WERI-Rb-1 (cell line): ENCODE measurements at regions not wholly inside any gene's neighbourhood (a gene's known extent, or its start where the extent isn't known, plus 50 kb on each side); places are given as distances from the start of the nearest gene placed in this dataset.

Experiments used
- DNase-seq: peaks from one replicate; pipeline ENCODE4 v3.0.0-alpha.2; 2020
- H3K27ac ChIP-seq: fragments of 250-450 bp; sonication (Bioruptor Pico); 2 replicates; pipeline ENCODE4 v1.5.1; 2020; ENCODE audit warnings: mild to moderate bottlenecking, moderate library complexity
- H3K27me3 ChIP-seq: fragments of 250-450 bp; sonication (Bioruptor Pico); 2 replicates; pipeline ENCODE4 v1.5.1; 2021; ENCODE audit warnings: mild to moderate bottlenecking, low read depth, moderate library complexity; ENCODE audit not compliant: insufficient read depth, severe bottlenecking
- H3K36me3 ChIP-seq: fragments of 250-450 bp; sonication (Bioruptor Pico); 2 replicates; pipeline ENCODE4 v1.5.1; 2020; ENCODE audit warnings: mild to moderate bottlenecking, moderate library complexity
- H3K4me3 ChIP-seq: 2 replicates; pipeline ENCODE4 v1.5.1; 2011; ENCODE audit warnings: low read depth, mild to moderate bottlenecking, control low read depth, low read length
- H3K9me3 ChIP-seq: fragments of 250-450 bp; sonication (Bioruptor Pico); 2 replicates; pipeline ENCODE4 v1.5.1; 2021; ENCODE audit warnings: mild to moderate bottlenecking, moderate library complexity; ENCODE audit not compliant: severe bottlenecking
- TF ChIP-seq, protein P1 (sequence below): IDR thresholded peaks from 2 replicates; pipeline ENCODE4 v1.5.1; 2011; ENCODE audit warnings: low read depth, mild to moderate bottlenecking, control low read depth, inconsistent platforms, low read length

DNA sequence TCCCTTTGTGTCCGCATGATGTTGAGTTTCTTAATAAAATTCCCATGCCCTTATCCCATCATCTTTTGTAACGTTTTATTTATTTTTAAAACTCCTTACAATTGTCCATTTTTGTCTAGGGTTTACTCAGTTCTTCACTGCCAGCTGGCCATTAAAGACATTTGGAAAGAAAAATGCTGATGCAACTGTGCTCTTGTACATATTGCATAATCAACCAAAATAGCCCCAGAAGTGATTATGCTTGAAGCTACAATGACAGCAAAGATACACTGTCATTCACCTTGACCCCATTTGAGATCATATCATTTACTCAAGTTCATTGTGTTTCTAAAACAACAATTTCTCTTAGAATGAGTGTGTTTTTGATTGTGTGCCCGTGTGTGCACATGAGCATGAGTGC is 1074.6 kb upstream of the RBFOX1 start:
- TF ChIP-seq, protein P1, sequence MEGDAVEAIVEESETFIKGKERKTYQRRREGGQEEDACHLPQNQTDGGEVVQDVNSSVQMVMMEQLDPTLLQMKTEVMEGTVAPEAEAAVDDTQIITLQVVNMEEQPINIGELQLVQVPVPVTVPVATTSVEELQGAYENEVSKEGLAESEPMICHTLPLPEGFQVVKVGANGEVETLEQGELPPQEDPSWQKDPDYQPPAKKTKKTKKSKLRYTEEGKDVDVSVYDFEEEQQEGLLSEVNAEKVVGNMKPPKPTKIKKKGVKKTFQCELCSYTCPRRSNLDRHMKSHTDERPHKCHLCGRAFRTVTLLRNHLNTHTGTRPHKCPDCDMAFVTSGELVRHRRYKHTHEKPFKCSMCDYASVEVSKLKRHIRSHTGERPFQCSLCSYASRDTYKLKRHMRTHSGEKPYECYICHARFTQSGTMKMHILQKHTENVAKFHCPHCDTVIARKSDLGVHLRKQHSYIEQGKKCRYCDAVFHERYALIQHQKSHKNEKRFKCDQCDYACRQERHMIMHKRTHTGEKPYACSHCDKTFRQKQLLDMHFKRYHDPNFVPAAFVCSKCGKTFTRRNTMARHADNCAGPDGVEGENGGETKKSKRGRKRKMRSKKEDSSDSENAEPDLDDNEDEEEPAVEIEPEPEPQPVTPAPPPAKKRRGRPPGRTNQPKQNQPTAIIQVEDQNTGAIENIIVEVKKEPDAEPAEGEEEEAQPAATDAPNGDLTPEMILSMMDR, result no peak
- H3K4me3 ChIP-seq, result no peak overlapping the region
- DNase-seq, result no peak
- no peaks in the 10 kb centered on the region for H3K36me3 ChIP-seq
- no peak overlapping the region for H3K27ac ChIP-seq
- no peaks in the 10 kb centered on the region for H3K27me3 ChIP-seq
- H3K9me3 ChIP-seq, result no peaks in the 10 kb centered on the region

DNA sequence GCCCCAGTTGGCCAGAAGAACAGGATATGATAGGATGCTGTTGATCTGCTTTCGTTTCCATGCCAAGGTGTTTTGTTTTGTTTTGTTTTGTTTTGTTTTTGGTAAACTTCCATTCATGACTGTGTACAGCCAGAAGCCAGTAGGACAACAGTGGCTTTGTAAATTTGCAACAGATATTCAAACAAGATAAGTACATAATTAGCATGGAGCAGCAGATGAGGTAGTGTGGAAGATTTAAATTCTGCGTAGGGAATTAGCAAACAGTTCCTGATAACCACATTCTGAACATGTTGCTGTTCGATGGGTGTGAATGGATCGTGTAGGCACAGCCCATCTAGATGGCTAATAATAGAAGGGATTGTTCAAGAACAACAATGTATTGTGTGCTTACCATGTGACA is 1080.1 kb upstream of the RBFOX1 start:
- H3K36me3 ChIP-seq, result no peaks in the 10 kb centered on the region
- TF ChIP-seq, protein P1, result no peak
- H3K27ac ChIP-seq, result no peak overlapping the region
- H3K9me3 ChIP-seq, result no peaks in the 10 kb centered on the region
- H3K27me3 ChIP-seq, result no peaks in the 10 kb centered on the region
- DNase-seq, result no peak
- H3K4me3 ChIP-seq, result no peak overlapping the region

DNA sequence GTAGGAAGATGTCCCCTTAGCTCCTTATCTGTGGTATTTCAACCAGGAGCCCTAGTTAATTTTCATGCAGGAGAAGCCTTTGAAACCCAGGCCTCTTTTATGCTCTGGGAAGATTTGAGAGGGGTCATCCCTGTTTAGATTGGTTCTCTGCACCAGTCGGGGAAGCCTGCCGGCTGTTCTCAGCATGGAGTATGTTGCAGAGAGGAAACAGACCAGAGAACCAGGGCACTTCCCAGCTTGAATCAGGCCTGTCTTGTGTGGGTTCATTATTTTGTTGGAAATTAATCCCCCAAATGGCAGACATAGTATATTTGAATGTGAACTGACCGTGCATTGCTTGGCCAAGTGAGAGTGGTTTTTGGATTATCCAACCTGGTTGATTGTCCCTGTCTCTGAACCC is 1082.1 kb upstream of the RBFOX1 start:
- no peaks in the 10 kb centered on the region for H3K9me3 ChIP-seq
- DNase-seq, result no peak
- TF ChIP-seq, protein P1, result no peak
- no peak overlapping the region for H3K27ac ChIP-seq
- H3K36me3 ChIP-seq, result no peaks in the 10 kb centered on the region
- no peaks in the 10 kb centered on the region for H3K27me3 ChIP-seq
- H3K4me3 ChIP-seq, result no peak overlapping the region

DNA sequence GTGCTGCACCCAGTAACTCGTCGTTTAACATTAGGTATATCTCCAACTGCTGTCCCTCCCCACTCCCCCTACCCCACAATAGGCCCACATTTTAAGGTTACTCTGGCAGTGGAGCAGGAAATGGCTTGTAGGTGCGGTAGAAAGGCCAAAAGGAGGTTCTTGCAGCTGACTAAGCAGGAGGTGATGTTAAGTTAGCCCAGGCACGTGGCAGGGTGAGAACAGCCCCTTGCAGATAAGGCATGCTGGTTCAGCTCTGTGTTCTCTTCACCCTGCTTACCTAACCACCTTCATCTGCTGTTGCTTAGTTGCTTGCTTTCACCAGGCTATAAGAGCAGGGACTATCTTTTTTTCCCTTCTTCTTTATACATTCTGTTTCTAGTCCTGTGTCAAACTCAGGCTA is 1082.8 kb upstream of the RBFOX1 start:
- no peak for DNase-seq
- Histone ChIP-seq H3K4me3 (no peak overlapping the region), H3K36me3 (no peaks in the 10 kb centered on the region), H3K27ac (no peak overlapping the region), H3K27me3 (no peaks in the 10 kb centered on the region), H3K9me3 (no peaks in the 10 kb centered on the region)
- TF ChIP-seq, protein P1, result no peak

DNA sequence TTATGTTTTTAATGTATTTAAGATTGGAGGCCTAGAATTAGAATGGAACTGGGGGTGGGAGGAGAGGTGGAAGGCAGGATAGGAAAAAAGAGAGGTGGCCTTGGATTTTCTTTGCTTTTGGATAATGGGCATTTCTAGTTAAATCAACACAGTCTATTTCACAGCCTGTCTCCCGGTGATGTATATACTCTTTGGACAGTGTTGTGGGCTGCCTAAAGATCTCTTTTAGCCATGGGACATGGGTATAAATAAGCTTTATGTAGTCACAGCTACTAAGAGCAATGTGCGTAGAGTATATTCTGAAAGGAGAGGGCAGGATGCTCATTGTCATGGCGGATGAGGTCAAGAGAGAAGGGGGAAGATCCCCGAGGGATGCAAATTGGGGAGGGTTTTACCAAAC is 1084.4 kb upstream of the RBFOX1 start:
- TF ChIP-seq, protein P1, result no peak
- DNase-seq, result no peak
- Histone ChIP-seq H3K4me3 (no peak overlapping the region), H3K36me3 (no peaks in the 10 kb centered on the region), H3K27ac (no peak overlapping the region), H3K9me3 (no peaks in the 10 kb centered on the region), H3K27me3 (no peaks in the 10 kb centered on the region)

DNA sequence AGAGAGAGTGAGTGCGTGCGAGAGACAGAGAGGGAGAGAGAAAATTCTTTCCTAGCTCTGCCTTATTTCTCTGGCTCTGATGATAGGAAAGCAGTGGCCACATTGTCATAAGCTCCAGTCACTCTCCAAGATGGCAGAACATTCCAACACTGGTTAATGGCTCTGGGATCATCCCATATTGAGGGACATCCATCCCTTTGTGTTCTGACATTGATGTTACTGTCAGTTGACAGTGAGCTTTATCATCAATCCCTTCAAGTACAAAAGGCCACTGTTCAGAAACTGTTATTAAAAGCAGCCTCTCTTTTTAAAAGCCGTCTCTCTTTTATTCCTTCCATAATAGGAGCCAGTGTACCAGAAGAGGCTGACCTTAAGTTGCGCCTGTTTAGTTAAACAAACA is 1084.9 kb upstream of the RBFOX1 start:
- TF ChIP-seq, protein P1, result no peak

More for the DNA sequence above, 1084.9 kb upstream of the RBFOX1 start:
- Histone ChIP-seq H3K27ac (no peak overlapping the region), H3K36me3 (no peaks in the 10 kb centered on the region), H3K9me3 (no peaks in the 10 kb centered on the region), H3K27me3 (no peaks in the 10 kb centered on the region), H3K4me3 (no peak overlapping the region)
- no peak for DNase-seq
